ENCODE measurements at regions not wholly inside any gene's neighbourhood (a gene's known extent, or its start where the extent isn't known, plus 50 kb on each side); places are given as distances from the start of the nearest gene placed in this dataset.

- TF ChIP-seq CTCF (IDR thresholded peaks at IDR 0.05) = no peak
- TF ChIP-seq POLR2A (IDR thresholded peaks at IDR 0.05) = no peak
Observed at GRCh38 chr4:15348695-15349094, 79.1 kb upstream of the C1QTNF7 start.

Data from body of pancreas (tissue), 4 donors.